ENCODE measurements at regions not wholly inside any gene's neighbourhood (a gene's known extent, or its start where the extent isn't known, plus 50 kb on each side); places are given as distances from the start of the nearest gene placed in this dataset.

- no peak overlapping the region for H3K27ac ChIP-seq (ENCODE audit: extremely low read depth, low read depth, low read length)
- no peaks in the 10 kb centered on the region for H3K36me3 ChIP-seq (ENCODE audit: control insufficient read depth in 2 of 2, insufficient read depth in 1 of 2, low read length in 2 of 2)
- no peaks in the 10 kb centered on the region for H3K9me3 ChIP-seq (ENCODE audit: control insufficient read depth, insufficient read depth, low read depth, low read length)
- ChIA-PET POLR2A (no interaction called here), CTCF (no interaction called here)
- no peaks in the 10 kb centered on the region for H3K4me1 ChIP-seq (ENCODE audit: control insufficient read depth, insufficient read depth, low read length)
- no peak overlapping the region for H3K4me3 ChIP-seq (ENCODE audit: low read depth, low read length)
- TF ChIP-seq ZNF791 (tag by site-specific recombination; IDR thresholded peaks at IDR 0.05), result no peak
- no peak for TF ChIP-seq ZNF529 (tag by site-specific recombination; IDR thresholded peaks at IDR 0.05; ENCODE audit: insufficient replicate concordance)
- no peak for TF ChIP-seq ZNF214 (tag by site-specific recombination; IDR thresholded peaks at IDR 0.05; ENCODE audit: borderline replicate concordance)
- no peak for TF ChIP-seq ZNF114 (tag by site-specific recombination; IDR thresholded peaks at IDR 0.05)
- TF ChIP-seq ZBTB20 (tag by site-specific recombination; IDR thresholded peaks at IDR 0.05), result no peak
- TF ChIP-seq ZSCAN23 (tag by site-specific recombination; IDR thresholded peaks at IDR 0.05), result no peak
- no peak for TF ChIP-seq ZNF350 (tag by site-specific recombination; IDR thresholded peaks at IDR 0.05)
- TF ChIP-seq ZNF555 (tag by site-specific recombination; conservative IDR thresholded peaks at IDR 0.05), result no peak
- no peak for TF ChIP-seq KLF16 (tag by site-specific recombination; IDR thresholded peaks at IDR 0.05)
- TF ChIP-seq GLIS1 (tag by site-specific recombination; IDR thresholded peaks at IDR 0.05), result no peak
- TF ChIP-seq ZNF155 (tag by site-specific recombination; IDR thresholded peaks at IDR 0.05), result no peak
- no peak for TF ChIP-seq KLF9 (tag by site-specific recombination; IDR thresholded peaks at IDR 0.05; ENCODE audit: low read depth)
- TF ChIP-seq ZNF2 (tag by site-specific recombination; IDR thresholded peaks at IDR 0.05), result no peak
- TF ChIP-seq ZBTB11 (tag by site-specific recombination; conservative IDR thresholded peaks at IDR 0.05; ENCODE audit: low read depth), result no peak
- no peak for TF ChIP-seq INSM2 (tag by site-specific recombination; IDR thresholded peaks at IDR 0.05)
- TF ChIP-seq ZNF280D (tag by site-specific recombination; IDR thresholded peaks at IDR 0.05), result no peak
- TF ChIP-seq ZNF530 (tag by site-specific recombination; IDR thresholded peaks at IDR 0.05; ENCODE audit: low read depth), result no peak
Measured at GRCh38 chr4:11546391-11547175, 117.9 kb upstream of the HS3ST1 start.

GRCh38 chr4:11545651-11546050, 117.0 kb upstream of the HS3ST1 start:
- ChIA-PET CTCF (no interaction called here), POLR2A (no interaction called here)
- no peaks in the 10 kb centered on the region for H3K9me3 ChIP-seq (ENCODE audit: control insufficient read depth, insufficient read depth, low read depth, low read length)

More at GRCh38 chr4:11545651-11546050, 117.0 kb upstream of the HS3ST1 start:
- no peak overlapping the region for H3K4me3 ChIP-seq (ENCODE audit: low read depth, low read length)
- no peaks in the 10 kb centered on the region for H3K4me1 ChIP-seq (ENCODE audit: control insufficient read depth, insufficient read depth, low read length)
- H3K36me3 ChIP-seq (ENCODE audit: control insufficient read depth in 2 of 2, insufficient read depth in 1 of 2, low read length in 2 of 2), result no peaks in the 10 kb centered on the region
- H3K27ac ChIP-seq (ENCODE audit: extremely low read depth, low read depth, low read length), result no peak overlapping the region
- TF ChIP-seq ZBTB21 (tag by site-specific recombination; IDR thresholded peaks at IDR 0.05) (no peak), ZBTB20 (tag by site-specific recombination; IDR thresholded peaks at IDR 0.05) (no peak), ZNF843 (tag by site-specific recombination; IDR thresholded peaks at IDR 0.05) (no peak), ZBTB48 (tag by site-specific recombination; IDR thresholded peaks at IDR 0.05) (no peak), MEIS1 (CRISPR knock-in tag; IDR thresholded peaks at IDR 0.05; ENCODE audit: borderline replicate concordance) (no peak)
